HUES64 (cell line): ENCODE measurements at regions not wholly inside any gene's neighbourhood (a gene's known extent, or its start where the extent isn't known, plus 50 kb on each side); places are given as distances from the start of the nearest gene placed in this dataset.
"Not testable (repeated sequence)": the region's sequence is repeated elsewhere in the genome, so short reads cannot be mapped to it uniquely, and the experiment has no call there.

Experiments used
- H3K27ac ChIP-seq: 2 replicates; pipeline ENCODE4 v1.7.0; 2013; ENCODE audit warnings: low read depth, low read length, inconsistent platforms
- H3K27me3 ChIP-seq: 2 replicates; pipeline ENCODE4 v1.6.1; 2013; ENCODE audit warnings: mild to moderate bottlenecking, low read length; ENCODE audit not compliant: insufficient read depth
- H3K36me3 ChIP-seq: 2 replicates; pipeline ENCODE4 v1.6.1; 2013; ENCODE audit warnings: mild to moderate bottlenecking, low read length; ENCODE audit not compliant: insufficient read depth
- H3K4me1 ChIP-seq: 2 replicates; pipeline ENCODE4 v1.6.1; 2013; ENCODE audit warnings: mild to moderate bottlenecking, low read length, moderate library complexity; ENCODE audit not compliant: insufficient read depth
- H3K4me3 ChIP-seq: 2 replicates; pipeline ENCODE4 v1.5.1; 2013; ENCODE audit warnings: mild to moderate bottlenecking, low read length, moderate library complexity
- H3K9ac ChIP-seq: 2 replicates; pipeline ENCODE4 v1.6.1; 2013; ENCODE audit warnings: mild to moderate bottlenecking, low read depth, low read length
- H3K9me3 ChIP-seq: 2 replicates; pipeline ENCODE4 v1.6.1; 2013; ENCODE audit warnings: low read depth, low read length; ENCODE audit not compliant: insufficient read depth
- WGBS: fragments of 150-250, 120-280 bp; methylation state at CpG from one replicate; pipeline ENCODE4 v1.1.7; 2013; ENCODE audit warnings: missing lambda C conversion rate; 5-methylcytosine and 5-hydroxymethylcytosine counted together

GRCh38 chr4:129254126-129254525 lies 158.2 kb downstream of the C4orf33 start:
- Histone ChIP-seq H3K9me3 (no peaks in the 10 kb centered on the region), H3K36me3 (no peaks in the 10 kb centered on the region), H3K9ac (no peak overlapping the region), H3K4me1 (peaks cover 3% of the 10 kb centered on the region; the same call in 1 of the 2 replicates), H3K4me3 (no peak overlapping the region), H3K27me3 (no peaks in the 10 kb centered on the region), H3K27ac (no peak overlapping the region)

- H3K27me3 ChIP-seq = no peaks in the 10 kb centered on the region
- H3K4me3 ChIP-seq = no peak overlapping the region
- H3K36me3 ChIP-seq = no peaks in the 10 kb centered on the region
- H3K4me1 ChIP-seq = peaks cover 3% of the 10 kb centered on the region; the same call in 1 of the 2 replicates
- H3K27ac ChIP-seq = no peak overlapping the region
- no peak overlapping the region for H3K9ac ChIP-seq
- H3K9me3 ChIP-seq = no peaks in the 10 kb centered on the region
These were observed 158.6 kb downstream of the C4orf33 start for GRCh38 chr4:129254526-129254925.

GRCh38 chr4:129261584-129261983 lies 165.6 kb downstream of the C4orf33 start:
- Histone ChIP-seq H3K9ac (no peak overlapping the region), H3K27me3 (no peaks in the 10 kb centered on the region), H3K36me3 (no peaks in the 10 kb centered on the region), H3K4me3 (no peak overlapping the region), H3K9me3 (no peaks in the 10 kb centered on the region), H3K4me1 (no peaks in the 10 kb centered on the region), H3K27ac (no peak overlapping the region)
- 92% methylated on average over 2 of the region's 2 CpGs for WGBS

GRCh38 chr4:129264008-129264657 lies 168.2 kb downstream of the C4orf33 start:
- no peaks in the 10 kb centered on the region for H3K36me3 ChIP-seq
- H3K4me3 ChIP-seq = no peak overlapping the region
- H3K9me3 ChIP-seq = no peaks in the 10 kb centered on the region
- H3K27me3 ChIP-seq = no peaks in the 10 kb centered on the region
- H3K9ac ChIP-seq = no peak overlapping the region
- 96% methylated on average over 1 of the region's 1 CpG for WGBS
- no peak overlapping the region for H3K27ac ChIP-seq
- H3K4me1 ChIP-seq = no peaks in the 10 kb centered on the region

GRCh38 chr4:129278868-129279267 lies 182.9 kb downstream of the C4orf33 start:
- H3K4me3 ChIP-seq = no peak overlapping the region

GRCh38 chr4:129282293-129282692 lies 186.3 kb downstream of the C4orf33 start:
- Histone ChIP-seq H3K27ac (no peak overlapping the region), H3K9me3 (no peaks in the 10 kb centered on the region), H3K4me3 (no peak overlapping the region), H3K4me1 (no peaks in the 10 kb centered on the region), H3K36me3 (no peaks in the 10 kb centered on the region), H3K9ac (no peak overlapping the region), H3K27me3 (no peaks in the 10 kb centered on the region)

More at GRCh38 chr4:129278868-129279267, 182.9 kb downstream of the C4orf33 start:
- Histone ChIP-seq H3K27me3 (no peaks in the 10 kb centered on the region), H3K9me3 (no peaks in the 10 kb centered on the region), H3K4me1 (no peaks in the 10 kb centered on the region), H3K36me3 (no peaks in the 10 kb centered on the region), H3K27ac (no peak overlapping the region), H3K9ac (no peak overlapping the region)
- 51% methylated on average over 1 of the region's 1 CpG for WGBS

GRCh38 chr4:129292194-129292593 lies 196.2 kb downstream of the C4orf33 start:
- H3K4me3 ChIP-seq, H3K27me3 ChIP-seq, H3K9ac ChIP-seq, H3K4me1 ChIP-seq, H3K9me3 ChIP-seq, H3K27ac ChIP-seq, H3K36me3 ChIP-seq: not testable (repeated sequence)
- 70% methylated on average over 4 of the region's 4 CpGs for WGBS

GRCh38 chr4:129314781-129315180 lies 218.8 kb downstream of the C4orf33 start:
- no peaks in the 10 kb centered on the region for H3K27me3 ChIP-seq
- no peak overlapping the region for H3K9ac ChIP-seq
- no peak overlapping the region for H3K27ac ChIP-seq
- no peak overlapping the region for H3K4me3 ChIP-seq
- WGBS = 100% methylated on average over 2 of the region's 2 CpGs
- peaks cover 7% of the 10 kb centered on the region; the same call in 1 of the 2 replicates for H3K4me1 ChIP-seq
- H3K36me3 ChIP-seq = no peaks in the 10 kb centered on the region
- no peaks in the 10 kb centered on the region for H3K9me3 ChIP-seq

- Histone ChIP-seq H3K27ac (no peak overlapping the region), H3K4me3 (no peak overlapping the region), H3K9ac (no peak overlapping the region), H3K9me3 (no peaks in the 10 kb centered on the region), H3K36me3 (no peaks in the 10 kb centered on the region), H3K4me1 (peaks cover 18% of the 10 kb centered on the region; the same call in 1 of the 2 replicates), H3K27me3 (no peaks in the 10 kb centered on the region)
- 46% methylated on average over 2 of the region's 4 CpGs for WGBS
These were observed 227.0 kb downstream of the C4orf33 start for GRCh38 chr4:129322920-129323319.

- Histone ChIP-seq H3K9ac (no peak overlapping the region), H3K9me3 (no peaks in the 10 kb centered on the region), H3K4me1 (peaks cover 18% of the 10 kb centered on the region; the same call in 1 of the 2 replicates), H3K27ac (no peak overlapping the region), H3K4me3 (no peak overlapping the region), H3K36me3 (no peaks in the 10 kb centered on the region), H3K27me3 (no peaks in the 10 kb centered on the region)
- WGBS = 94% methylated on average over 4 of the region's 4 CpGs
These were observed 227.7 kb downstream of the C4orf33 start for GRCh38 chr4:129323658-129324057.

GRCh38 chr4:129326571-129327460 lies 230.9 kb downstream of the C4orf33 start:
- Histone ChIP-seq H3K36me3 (no peaks in the 10 kb centered on the region), H3K27ac (no peak overlapping the region), H3K4me3 (no peak overlapping the region), H3K4me1 (0 out of 2 replicates have a peak, but pooled peaks cover 11% of the 10 kb centered on the region), H3K27me3 (no peaks in the 10 kb centered on the region), H3K9me3 (0 out of 2 replicates have a peak, but pooled peaks cover 2% of the 10 kb centered on the region), H3K9ac (no peak overlapping the region)
- 91% methylated on average over 6 of the region's 7 CpGs for WGBS
